ENCODE measurements at regions not wholly inside any gene's neighbourhood (a gene's known extent, or its start where the extent isn't known, plus 50 kb on each side); places are given as distances from the start of the nearest gene placed in this dataset.

GRCh38 chr5:58015175-58015574 lies 444.7 kb downstream of the PLK2 start:
- no peak for TF ChIP-seq CTCF (IDR thresholded peaks at IDR 0.05)
- TF ChIP-seq POLR2A (IDR thresholded peaks at IDR 0.05) = no peak
